Activated T-cell treated with anti-CD3 and anti-CD28 coated beads, Interleukin-2, amount 50 U/mL, for 48 hours (primary cell): ENCODE measurements at regions not wholly inside any gene's neighbourhood (a gene's known extent, or its start where the extent isn't known, plus 50 kb on each side); places are given as distances from the start of the nearest gene placed in this dataset.
"Not testable (repeated sequence)": the region's sequence is repeated elsewhere in the genome, so short reads cannot be mapped to it uniquely, and the experiment has no call there.

ENCODE experiments used
- DNase-seq, 2 experiments: peaks; one replicate each; pipeline ENCODE4 v3.0.0-alpha.2; 2020

- not testable (repeated sequence) for DNase-seq
These were observed 350.6 kb upstream of the NUPR2 start for GRCh38 chr7:56466607-56467525.

GRCh38 chr7:56449762-56450161 lies 333.5 kb upstream of the NUPR2 start:
- no peak for DNase-seq

- no peak for DNase-seq
These were observed 331.9 kb upstream of the NUPR2 start for GRCh38 chr7:56447864-56448693.

GRCh38 chr7:56420528-56420927 lies 304.3 kb upstream of the NUPR2 start:
- DNase-seq, result not testable (repeated sequence)

GRCh38 chr7:56375173-56375572 lies 259.0 kb upstream of the NUPR2 start:
- DNase-seq, result no peak

DNA sequence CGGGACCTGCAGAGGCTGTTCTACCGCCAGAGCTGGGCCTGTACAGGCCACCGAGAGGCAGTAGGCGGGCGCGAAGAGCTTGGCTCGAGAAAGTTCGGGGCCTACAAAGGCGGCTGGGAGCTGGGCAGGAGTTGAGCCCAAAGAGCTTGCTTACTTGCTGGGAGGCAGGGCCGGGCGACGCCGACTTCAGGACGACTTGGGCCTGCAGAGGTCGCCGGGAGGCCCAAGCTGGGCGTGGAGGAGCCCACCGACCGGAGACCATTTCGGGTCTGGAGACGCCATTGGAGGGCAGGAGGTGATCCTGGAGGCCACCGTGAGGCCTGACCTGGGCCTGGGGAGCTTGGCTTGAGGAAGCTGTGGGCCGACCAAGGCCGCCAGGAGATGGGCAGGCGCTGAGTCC lies 258.4 kb upstream of the NUPR2 start:
- DNase-seq, result not testable (repeated sequence)

DNA sequence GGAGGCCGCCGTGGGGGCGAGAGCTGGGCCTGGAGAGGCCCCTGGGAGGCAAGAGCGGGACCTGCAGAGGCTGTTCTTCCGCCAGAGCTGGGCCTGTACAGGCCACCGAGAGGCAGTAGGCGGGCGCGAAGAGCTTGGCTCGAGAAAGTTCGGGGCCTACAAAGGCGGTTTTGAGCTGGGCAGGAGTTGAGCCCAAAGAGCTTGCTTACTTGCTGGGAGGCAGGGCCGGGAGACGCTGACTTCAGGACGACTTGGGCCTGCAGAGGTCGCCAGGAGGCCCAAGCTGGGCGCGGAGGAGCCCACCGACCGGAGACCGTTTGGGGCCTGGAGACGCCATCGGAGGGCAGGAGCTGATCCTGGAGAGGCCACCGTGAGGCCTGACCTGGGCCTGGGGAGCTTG lies 257.1 kb upstream of the NUPR2 start:
- peak; percentile 74 to 75 for DNase-seq

DNA sequence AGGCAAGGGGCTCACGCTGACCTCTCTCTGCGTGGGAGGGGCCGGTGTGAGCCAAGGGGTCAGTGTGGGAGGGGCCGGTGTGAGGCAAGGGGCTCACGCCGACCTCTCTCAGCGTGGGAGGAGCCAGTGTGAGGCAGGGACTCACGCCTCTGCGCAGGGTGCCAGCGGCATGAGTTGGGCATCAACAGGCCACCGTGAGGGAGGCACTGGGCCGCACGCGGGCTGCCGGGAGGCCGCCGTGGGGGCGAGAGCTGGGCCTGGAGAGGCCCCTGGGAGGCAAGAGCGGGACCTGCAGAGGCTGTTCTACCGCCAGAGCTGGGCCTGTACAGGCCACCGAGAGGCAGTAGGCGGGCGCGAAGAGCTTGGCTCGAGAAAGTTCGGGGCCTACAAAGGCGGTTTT lies 255.6 kb upstream of the NUPR2 start:
- DNase-seq, result not testable (repeated sequence)

- not testable (repeated sequence) for DNase-seq
These were observed 254.1 kb upstream of the NUPR2 start for GRCh38 chr7:56370208-56370872.

- DNase-seq, result not testable (repeated sequence)
These were observed 251.7 kb upstream of the NUPR2 start for GRCh38 chr7:56367914-56368313.

DNA sequence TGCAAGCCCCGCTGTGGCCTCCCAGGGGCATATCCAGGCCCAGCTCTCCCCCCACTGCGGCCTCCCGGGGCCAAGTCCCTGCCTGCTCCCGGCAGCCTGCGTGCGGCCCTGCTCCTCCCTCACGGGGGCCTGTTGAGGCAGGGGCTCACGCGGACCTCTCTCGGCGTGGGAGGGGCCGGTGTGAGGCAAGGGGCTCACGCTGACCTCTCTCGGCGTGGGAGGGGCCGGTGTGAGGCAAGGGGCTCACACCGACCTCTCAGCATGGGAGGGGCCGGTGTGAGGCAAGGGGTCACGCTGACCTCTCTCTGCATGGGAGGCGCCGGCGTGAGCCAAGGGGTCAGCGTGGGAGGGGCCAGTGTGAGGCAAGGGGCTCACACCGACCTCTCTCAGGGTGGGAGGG lies 251.2 kb upstream of the NUPR2 start:
- not testable (repeated sequence) for DNase-seq

DNA sequence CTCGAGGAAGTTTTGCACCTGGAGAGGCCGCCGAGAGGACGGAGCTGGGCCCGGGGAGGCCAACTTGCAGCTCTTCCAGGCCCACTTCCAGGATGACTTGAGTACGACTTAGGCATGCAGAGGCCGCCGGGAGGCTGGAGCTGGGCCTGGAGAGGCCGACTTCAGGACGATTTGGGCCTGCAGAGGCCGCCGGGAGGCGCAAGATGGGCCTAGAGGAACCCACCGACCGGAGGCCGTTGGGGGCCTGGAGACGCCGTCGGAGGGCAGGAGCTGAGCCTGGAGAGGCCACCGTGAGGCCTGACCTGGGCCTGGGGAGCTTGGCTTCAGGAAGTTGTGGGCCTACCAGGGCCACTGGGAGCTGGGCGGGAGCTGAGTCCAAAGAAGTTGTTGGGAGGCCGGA lies 250.5 kb upstream of the NUPR2 start:
- DNase-seq, result not testable (repeated sequence)

- DNase-seq, result not testable (repeated sequence)
These were observed 236.4 kb upstream of the NUPR2 start for GRCh38 chr7:56352576-56352975.

- not testable (repeated sequence) for DNase-seq
These were observed 235.0 kb upstream of the NUPR2 start for GRCh38 chr7:56351181-56351580.

DNA sequence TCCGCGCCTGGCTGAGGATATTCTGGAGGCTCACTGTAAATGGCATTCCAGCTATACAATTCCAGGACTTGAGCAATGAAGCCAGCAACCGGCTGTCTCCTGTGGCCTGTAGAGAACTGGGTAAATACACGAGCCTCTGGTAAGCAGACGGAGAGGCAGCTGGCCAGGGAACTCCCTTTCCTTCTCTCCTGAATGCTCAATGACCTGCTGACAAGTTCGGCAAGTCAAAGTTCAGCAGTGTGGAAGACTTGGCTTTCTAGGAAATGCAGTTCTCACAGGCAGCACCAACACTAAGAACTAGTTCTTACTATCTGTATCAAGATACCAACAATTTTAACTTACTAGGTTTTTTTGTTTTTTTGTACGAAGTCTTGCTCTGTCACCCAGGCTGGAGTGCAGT lies 232.1 kb upstream of the NUPR2 start:
- not testable (repeated sequence) for DNase-seq

GRCh38 chr7:56328327-56328726 lies 212.1 kb upstream of the NUPR2 start:
- not testable (repeated sequence) for DNase-seq

GRCh38 chr7:56290548-56290947 lies 174.3 kb upstream of the NUPR2 start:
- DNase-seq, result no peak

DNA sequence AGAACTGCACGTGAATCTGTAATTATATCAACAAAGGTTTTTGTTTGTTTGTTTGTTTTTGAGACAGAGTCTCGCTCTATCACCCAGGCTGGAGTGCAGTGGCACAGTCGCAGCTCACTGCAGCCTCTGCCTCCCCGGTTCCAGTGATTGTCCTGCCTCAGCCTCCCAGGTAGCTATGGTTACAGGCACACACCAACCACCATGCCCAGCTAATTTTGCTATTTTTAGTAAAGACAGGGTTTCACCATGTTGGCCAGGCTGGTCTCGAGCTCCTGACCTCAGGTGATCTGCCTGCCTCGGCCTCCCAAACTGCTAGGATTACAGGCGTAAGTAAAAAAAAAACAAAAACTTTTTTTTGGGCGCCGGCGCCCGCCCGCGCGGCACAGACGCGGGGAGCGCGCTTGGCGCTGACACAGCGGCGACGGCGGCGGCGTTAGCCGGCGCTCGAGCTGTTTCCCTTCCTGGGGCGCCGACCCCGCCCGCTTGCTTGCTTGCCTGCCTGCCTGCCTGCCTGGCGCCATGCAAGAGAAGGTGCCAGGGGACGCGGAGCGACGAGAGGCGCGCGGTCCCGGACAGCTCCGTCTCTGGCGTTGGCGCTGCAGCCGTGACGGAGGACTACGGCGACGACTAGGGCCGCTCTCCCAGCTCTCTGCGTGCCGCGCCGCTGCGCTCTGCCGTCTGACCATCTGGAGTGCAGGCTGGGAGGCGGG lies 171.4 kb upstream of the NUPR2 start:
- peak in 1 of 2 experiments; percentile 18 for DNase-seq

GRCh38 chr7:56256108-56256507 lies 139.9 kb upstream of the NUPR2 start:
- DNase-seq, result no peak

- no peak for DNase-seq
These were observed 133.9 kb upstream of the NUPR2 start for GRCh38 chr7:56250135-56250534.

- DNase-seq, result no peak
These were observed 113.4 kb upstream of the NUPR2 start for GRCh38 chr7:56229631-56230030.

DNA sequence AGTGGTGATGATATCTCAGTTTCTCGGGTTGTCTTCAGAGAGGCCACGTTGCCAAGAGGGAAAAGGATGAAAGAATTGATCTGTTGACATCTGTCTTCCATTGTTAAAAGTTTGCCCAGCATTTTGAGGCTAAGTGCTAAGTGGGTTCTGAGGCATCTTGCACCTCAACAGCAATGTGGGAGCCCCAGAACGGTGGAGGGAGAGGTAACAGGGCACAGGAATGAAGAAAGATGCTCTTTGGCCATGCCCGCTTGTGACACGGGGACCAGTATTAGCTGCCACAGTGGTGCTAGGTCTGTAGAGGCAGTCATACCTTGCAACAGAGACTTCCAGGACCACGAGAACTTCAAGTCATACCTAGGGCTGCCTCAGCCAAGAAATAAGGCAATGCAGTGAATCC lies 106.6 kb upstream of the NUPR2 start:
- DNase-seq, result no peak
